K562 (cell line): ENCODE measurements at regions not wholly inside any gene's neighbourhood (a gene's known extent, or its start where the extent isn't known, plus 50 kb on each side); places are given as distances from the start of the nearest gene placed in this dataset.

Experiments used
- ATAC-seq: fragments of 200-7000 bp; cut with Tn5 transposase; 3 replicates; pipeline ENCODE4 v1.9.1; 2020; ENCODE audit warnings: moderate library complexity
- BruUV-seq: library from RNA; stranded (reverse); fragments of 400-500 nt; replicated peaks from 2 replicates; lab custom pipeline; 2021; lab: Mats Ljungman, UMichigan
- CTCF ChIA-PET: fragments of 300-600 bp; formaldehyde crosslinking; extraction: SDS; loops from one replicate; lab custom pipeline; 2021; ENCODE audit warnings: low intra/inter-chr PET ratio; lab: Yijun Ruan, JAX
- POLR2A ChIA-PET: fragments of 300-600, 350-650 bp; sonication (Branson Sonifier 250); formaldehyde crosslinking; extraction: SDS; loops from one replicate; lab custom pipeline; 2021; ENCODE audit warnings: antibody characterized with exemption, inconsistent platforms; lab: Yijun Ruan, JAX
- DNase-seq, 4 experiments: peaks; one replicate each; pipeline versions ENCODE4 v3.0.0 to v3.0.0-alpha.2; 2011 to 2018; ENCODE audit warnings: low spot score in 3 of 4, mixed read lengths in 3 of 4; ENCODE audit errors: extremely low read depth in 1 of 4
- FAIRE-seq: peaks from 2 replicates; lab custom pipeline; 2011; peaks lifted over from hg19 to GRCh38; lab: Jason Lieb, UNC
- H2AFZ ChIP-seq: 2 replicates; pipeline ENCODE4 v1.6.0; 2011; ENCODE audit warnings: low read depth, low read length, control low read depth, inconsistent platforms
- H3K27ac ChIP-seq: fragments of 200-600 bp; 3 replicates; pipeline ENCODE4 v1.8.0; 2011; ENCODE audit warnings: low read depth, mild to moderate bottlenecking, control low read depth, inconsistent platforms, low read length, moderate library complexity, mixed read lengths; ENCODE audit errors: extremely low read depth
- H3K27me3 ChIP-seq, 2 experiments: fragments of 300-600 bp in 1 of 2; 2 replicates in 1 of 2; 3 replicates in 1 of 2; pipeline versions ENCODE4 v1.6.0 to v1.8.0; 2011; ENCODE audit warnings: inconsistent platforms in 2 of 2, low read length in 2 of 2, mild to moderate bottlenecking in 1 of 2, mixed read lengths in 1 of 2, moderate library complexity in 1 of 2; ENCODE audit not compliant: control insufficient read depth in 2 of 2, insufficient read depth in 2 of 2
- H3K36me3 ChIP-seq: fragments of 300-600 bp; 3 replicates; pipeline ENCODE4 v1.8.0; 2011; ENCODE audit warnings: mild to moderate bottlenecking, low read length, inconsistent platforms; ENCODE audit not compliant: control insufficient read depth, insufficient read depth
- H3K4me1 ChIP-seq, 2 experiments: fragments of 200-600 bp in 1 of 2; replicated peaks in 1 of 2; 2 replicates in 1 of 2; 3 replicates in 1 of 2; pipeline versions ENCODE4 v1.5.1 to v1.8.0; 2011; ENCODE audit warnings: inconsistent platforms in 2 of 2, low read length in 2 of 2, mild to moderate bottlenecking in 1 of 2, mixed read lengths in 1 of 2, moderate library complexity in 1 of 2; ENCODE audit not compliant: control insufficient read depth in 2 of 2, insufficient read depth in 2 of 2
- H3K4me2 ChIP-seq: 2 replicates; pipeline ENCODE4 v1.6.1; 2011; ENCODE audit warnings: low read length, control low read depth, inconsistent platforms, mixed read lengths; ENCODE audit not compliant: insufficient read depth
- H3K4me3 ChIP-seq: fragments of 200-600 bp; sonication (generic), shearing (Covaris generic); 2 replicates; pipeline ENCODE4 v1.5.1; 2016; ENCODE audit warnings: control low read depth, inconsistent platforms
- H3K79me2 ChIP-seq: fragments of 200-600 bp; 3 replicates; pipeline ENCODE4 v1.8.0; 2011; ENCODE audit warnings: low read length, inconsistent platforms; ENCODE audit not compliant: control insufficient read depth, insufficient read depth
- H3K9ac ChIP-seq, 2 experiments: 2 replicates each; pipeline versions ENCODE4 v1.6.0 to v1.6.1; 2011; ENCODE audit warnings: low read depth in 2 of 2, low read length in 2 of 2, control low read depth in 1 of 2, inconsistent platforms in 1 of 2, mild to moderate bottlenecking in 1 of 2, mixed read lengths in 1 of 2; ENCODE audit not compliant: insufficient read depth in 1 of 2
- H3K9me1 ChIP-seq: one replicate; pipeline ENCODE4 v1.6.0; 2011; ENCODE audit warnings: inconsistent platforms, mild to moderate bottlenecking, low read length, moderate library complexity; ENCODE audit not compliant: control insufficient read depth, insufficient read depth
- H3K9me3 ChIP-seq: replicated peaks from 2 replicates; pipeline ENCODE4 v1.5.1; 2011; ENCODE audit warnings: low read depth, low read length, inconsistent platforms; ENCODE audit not compliant: control insufficient read depth, insufficient read depth
- H4K20me1 ChIP-seq: replicated peaks from 2 replicates; pipeline ENCODE4 v1.6.1; 2011; ENCODE audit warnings: low read length, inconsistent platforms, mixed read lengths; ENCODE audit not compliant: control insufficient read depth, insufficient read depth
- ADNP ChIP-seq: fragments of 200-800 bp; sonication (Bioruptor generic); IDR thresholded peaks from 2 replicates; pipeline ENCODE4 v1.6.1; 2016; ENCODE audit warnings: missing genetic modification characterization, missing compliant biosample characterization
- BRCA1 ChIP-seq, 2 experiments: fragments of 450-650 bp in 1 of 2; sonication (generic) in 1 of 2; formaldehyde crosslinking in 1 of 2; IDR thresholded peaks; 2 replicates each; pipeline versions ENCODE4 v1.5.0 to v1.6.1; 2017 to 2020; ENCODE audit warnings: mild to moderate bottlenecking in 1 of 2, missing genetic modification reagents in 1 of 2
- CHD1 ChIP-seq: fragments of 200-600 bp; sonication (generic); IDR thresholded peaks from one replicate; pipeline ENCODE4 v1.6.1; 2012; ENCODE audit warnings: mild to moderate bottlenecking, moderate library complexity, low read length, inconsistent platforms
- HNRNPH1 ChIP-seq: fragments of 200-400 bp; formaldehyde crosslinking; optimal IDR thresholded peaks from 2 replicates; pipeline ENCODE3; 2017; ENCODE audit warnings: low read depth, mild to moderate bottlenecking, low read length, moderate library complexity
- NFRKB ChIP-seq: fragments of 450-650 bp; IDR thresholded peaks from 2 replicates; pipeline ENCODE4 v1.6.1; 2016; ENCODE audit warnings: low read depth
- PHF8 ChIP-seq: fragments of 200-600 bp; sonication (generic); IDR thresholded peaks from 2 replicates; pipeline ENCODE4 v1.6.1; 2012; ENCODE audit warnings: mixed run types, mild to moderate bottlenecking, inconsistent platforms, low read length, moderate library complexity, borderline replicate concordance
- ZC3H8 ChIP-seq: fragments of 450-650 bp; IDR thresholded peaks from 2 replicates; pipeline ENCODE4 v1.6.1; 2017
- ZNF445 ChIP-seq: fragments of 250-450 bp; sonication (Bioruptor Pico); IDR thresholded peaks from 2 replicates; pipeline ENCODE4 v1.4.0; 2020; ENCODE audit warnings: low read depth, mild to moderate bottlenecking, moderate library complexity
- WGBS: fragments of 100-300 bp; shearing (Covaris generic); methylation state at CpG from one replicate; pipeline ENCODE4 v1.1.6; 2016; ENCODE audit warnings: low coverage, mixed read lengths; ENCODE audit not compliant: insufficient coverage; ENCODE audit errors: missing lambda C conversion rate; 5-methylcytosine and 5-hydroxymethylcytosine counted together
- in situ Hi-C: fragments of 300-500 bp; cut with MboI; formaldehyde crosslinking; loops from 4 replicates; pipeline ENCODE4 v1.15.0; 2018; ENCODE audit warnings: inconsistent platforms, mixed read lengths
- intact Hi-C: fragments of 100-400 bp; cut with micrococcal nuclease; formaldehyde crosslinking; loops from 2 replicates; pipeline ENCODE4 v1.14.2; 2022
- TF ChIP-seq, protein P1 (sequence below), 2 experiments: fragments of 450-650 bp in 1 of 2; sonication (generic) in 1 of 2; formaldehyde crosslinking; conservative IDR thresholded peaks; 2 replicates each; pipeline versions ENCODE4 v1.4.0 to v1.8.1; 2020 to 2022; ENCODE audit warnings: mild to moderate bottlenecking in 1 of 2, missing genetic modification reagents in 1 of 2

- H3K79me2 ChIP-seq, result no peaks in the 10 kb centered on the region
- in situ Hi-C loops, result no loop called here
- no peak overlapping the region for H3K27ac ChIP-seq
- no peak overlapping the region for H2AFZ ChIP-seq
- no peaks in the 10 kb centered on the region for H3K27me3 ChIP-seq
- DNase-seq, result no peak
- no peak for ATAC-seq
- H3K9me3 ChIP-seq, result no peaks in the 10 kb centered on the region
- H3K4me2 ChIP-seq, result no peak overlapping the region
- no TSS peak for BruUV-seq
- TF ChIP-seq NFRKB (no peak), ADNP (tag) (no peak), ZC3H8 (no peak), CHD1 (no peak), BRCA1 (IDR thresholded peaks at IDR 0.05) (no peak), BRCA1 (CRISPR knock-in tag; IDR thresholded peaks at IDR 0.05) (no peak), PHF8 (no peak), HNRNPH1 (no peak), ZNF445 (CRISPR knock-in tag) (no peak)
- TF ChIP-seq, protein P1, sequence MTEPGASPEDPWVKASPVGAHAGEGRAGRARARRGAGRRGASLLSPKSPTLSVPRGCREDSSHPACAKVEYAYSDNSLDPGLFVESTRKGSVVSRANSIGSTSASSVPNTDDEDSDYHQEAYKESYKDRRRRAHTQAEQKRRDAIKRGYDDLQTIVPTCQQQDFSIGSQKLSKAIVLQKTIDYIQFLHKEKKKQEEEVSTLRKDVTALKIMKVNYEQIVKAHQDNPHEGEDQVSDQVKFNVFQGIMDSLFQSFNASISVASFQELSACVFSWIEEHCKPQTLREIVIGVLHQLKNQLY (CRISPR knock-in tag; conservative IDR thresholded peaks at IDR 0.05), result no peak
- H3K9ac ChIP-seq, result no peak overlapping the region
- POLR2A ChIA-PET, result no interaction called here
- no peaks in the 10 kb centered on the region for H3K9me1 ChIP-seq
- intact Hi-C loops, result no loop called here
- CTCF ChIA-PET, result no interaction called here
- no peak overlapping the region for H3K4me3 ChIP-seq
- no peaks in the 10 kb centered on the region for H4K20me1 ChIP-seq
- no peak for FAIRE-seq
- WGBS, result 1% methylated on average over 3 of the region's 3 CpGs
- H3K4me1 ChIP-seq, result no peaks in the 10 kb centered on the region
- no peaks in the 10 kb centered on the region for H3K36me3 ChIP-seq
These were observed 114.2 kb downstream of the C12orf75 start for GRCh38 chr12:105444653-105445102.
